OCI-LY7 (cell line): ENCODE measurements at regions not wholly inside any gene's neighbourhood (a gene's known extent, or its start where the extent isn't known, plus 50 kb on each side); places are given as distances from the start of the nearest gene placed in this dataset.

Experiments used
- BruUV-seq: library from RNA; stranded (reverse); fragments of 400-500 nt; replicated peaks from 2 replicates; lab custom pipeline; 2021; lab: Mats Ljungman, UMichigan
- CTCF ChIA-PET: fragments of 300-600 bp; sonication (Branson Sonifier 250); formaldehyde crosslinking; loops from one replicate; lab custom pipeline; 2022; ENCODE audit warnings: antibody characterized with exemption; ENCODE audit not compliant: unreplicated experiment; lab: Charles Lee
- POLR2A ChIA-PET: fragments of 300-600 bp; sonication (Branson Sonifier 250); formaldehyde crosslinking; loops from one replicate; lab custom pipeline; 2022; ENCODE audit warnings: antibody characterized with exemption; lab: Charles Lee
- DNase-seq: peaks from one replicate; pipeline ENCODE4 v3.0.0-alpha.2; 2015; ENCODE audit warnings: low spot score
- H2AFZ ChIP-seq: fragments of 200-600 bp; sonication (generic), shearing (Covaris generic); 2 replicates; pipeline ENCODE4 v1.6.1; 2014; ENCODE audit warnings: mild to moderate bottlenecking, antibody characterized with exemption, low read length, moderate library complexity
- H3K27ac ChIP-seq: fragments of 200-600 bp; sonication (generic); 2 replicates; pipeline ENCODE4 v1.5.1; 2014; ENCODE audit warnings: mixed run types, low read depth, mild to moderate bottlenecking, moderate library complexity, low read length, inconsistent platforms; ENCODE audit not compliant: poor library complexity, severe bottlenecking
- H3K36me3 ChIP-seq: fragments of 200-600 bp; sonication (generic); 2 replicates; pipeline ENCODE4 v1.6.1; 2014; ENCODE audit warnings: mild to moderate bottlenecking, antibody characterized with exemption, low read length, moderate library complexity, mixed read lengths; ENCODE audit not compliant: insufficient read depth
- H3K4me1 ChIP-seq: fragments of 200-600 bp; sonication (generic); 2 replicates; pipeline ENCODE4 v1.5.1; 2014; ENCODE audit warnings: mild to moderate bottlenecking, low read length; ENCODE audit not compliant: insufficient read depth, poor library complexity, severe bottlenecking
- H3K4me2 ChIP-seq: fragments of 200-600 bp; sonication (generic); 2 replicates; pipeline ENCODE4 v1.6.1; 2014; ENCODE audit warnings: mild to moderate bottlenecking, low read length
- H3K4me3 ChIP-seq: fragments of 200-600 bp; sonication (generic); 2 replicates; pipeline ENCODE4 v1.5.1; 2014; ENCODE audit warnings: mild to moderate bottlenecking, low read depth, low read length; ENCODE audit not compliant: poor library complexity, severe bottlenecking
- H3K79me2 ChIP-seq: fragments of 200-600 bp; sonication (generic); 2 replicates; pipeline ENCODE4 v1.6.1; 2016; ENCODE audit warnings: low read depth, mild to moderate bottlenecking, low read length, moderate library complexity, mixed read lengths; ENCODE audit not compliant: insufficient read depth
- H3K9me2 ChIP-seq: fragments of 200-600 bp; sonication (generic); 2 replicates; pipeline ENCODE4 v1.6.1; 2016; ENCODE audit warnings: mild to moderate bottlenecking, low read length, mixed read lengths; ENCODE audit not compliant: insufficient read depth
- H3K9me3 ChIP-seq: fragments of 200-600 bp; sonication (generic); 2 replicates; pipeline ENCODE4 v1.6.1; 2014; ENCODE audit warnings: mild to moderate bottlenecking, mixed run types, low read length, mixed read lengths
- H4K20me1 ChIP-seq: fragments of 200-600 bp; sonication (generic); 2 replicates; pipeline ENCODE4 v1.6.1; 2014; ENCODE audit warnings: mild to moderate bottlenecking, antibody characterized with exemption, low read length, moderate library complexity, mixed read lengths; ENCODE audit not compliant: insufficient read depth
- EZH2phosphoT487 ChIP-seq: fragments of 200-600 bp; sonication (generic); IDR thresholded peaks from 2 replicates; pipeline ENCODE4 v1.6.1; 2018; ENCODE audit warnings: low read depth, borderline replicate concordance, mild to moderate bottlenecking, mixed run types, antibody characterized with exemption, low read length, moderate library complexity, mixed read lengths
- intact Hi-C: fragments of 100-400 bp; cut with micrococcal nuclease; formaldehyde crosslinking; loops from one replicate; pipeline ENCODE4 v1.10.0; 2022; ENCODE audit not compliant: unreplicated experiment
- TF ChIP-seq, protein P1 (sequence below): fragments of 200-600 bp; sonication (generic); conservative IDR thresholded peaks from 2 replicates; pipeline ENCODE4 v1.5.1; 2014; ENCODE audit warnings: mild to moderate bottlenecking, antibody characterized with exemption, low read length, moderate library complexity, mixed read lengths

- Histone ChIP-seq H3K27ac (no peak overlapping the region), H3K4me3 (no peak overlapping the region), H3K4me1 (no peaks in the 10 kb centered on the region), H2AFZ (no peak overlapping the region), H4K20me1 (no peaks in the 10 kb centered on the region), H3K36me3 (no peaks in the 10 kb centered on the region), H3K4me2 (no peak overlapping the region), H3K79me2 (no peaks in the 10 kb centered on the region), H3K9me3 (no peaks in the 10 kb centered on the region), H3K9me2 (no peaks in the 10 kb centered on the region)
- ChIA-PET POLR2A (interaction anchor here (0.6 kb wide), 1 partner anchor 18 kb away, joined by 4 read pairs; no protein-coding TSS in a partner anchor), CTCF (no interaction called here)
- BruUV-seq: no TSS peak
- TF ChIP-seq EZH2phosphoT487: no peak
- TF ChIP-seq, protein P1, sequence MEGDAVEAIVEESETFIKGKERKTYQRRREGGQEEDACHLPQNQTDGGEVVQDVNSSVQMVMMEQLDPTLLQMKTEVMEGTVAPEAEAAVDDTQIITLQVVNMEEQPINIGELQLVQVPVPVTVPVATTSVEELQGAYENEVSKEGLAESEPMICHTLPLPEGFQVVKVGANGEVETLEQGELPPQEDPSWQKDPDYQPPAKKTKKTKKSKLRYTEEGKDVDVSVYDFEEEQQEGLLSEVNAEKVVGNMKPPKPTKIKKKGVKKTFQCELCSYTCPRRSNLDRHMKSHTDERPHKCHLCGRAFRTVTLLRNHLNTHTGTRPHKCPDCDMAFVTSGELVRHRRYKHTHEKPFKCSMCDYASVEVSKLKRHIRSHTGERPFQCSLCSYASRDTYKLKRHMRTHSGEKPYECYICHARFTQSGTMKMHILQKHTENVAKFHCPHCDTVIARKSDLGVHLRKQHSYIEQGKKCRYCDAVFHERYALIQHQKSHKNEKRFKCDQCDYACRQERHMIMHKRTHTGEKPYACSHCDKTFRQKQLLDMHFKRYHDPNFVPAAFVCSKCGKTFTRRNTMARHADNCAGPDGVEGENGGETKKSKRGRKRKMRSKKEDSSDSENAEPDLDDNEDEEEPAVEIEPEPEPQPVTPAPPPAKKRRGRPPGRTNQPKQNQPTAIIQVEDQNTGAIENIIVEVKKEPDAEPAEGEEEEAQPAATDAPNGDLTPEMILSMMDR: no peak
- no peak for DNase-seq
- intact Hi-C loops: no loop called here
These were observed 96.5 kb upstream of the HS6ST1 start for GRCh38 chr2:128414946-128415778.

DNA sequence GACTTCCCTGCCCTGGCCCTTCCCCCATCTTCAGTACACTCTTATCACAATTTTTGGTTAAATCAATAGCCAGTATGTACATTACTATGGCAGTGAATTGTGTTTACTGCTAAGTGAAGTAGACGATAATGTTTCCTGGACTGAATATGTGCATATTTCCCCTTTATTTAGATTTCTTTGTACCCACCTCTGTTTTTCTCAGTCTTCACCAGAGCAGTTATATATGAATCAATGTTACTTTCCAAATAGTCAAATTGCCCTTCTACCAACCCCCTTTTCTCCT, 97.1 kb upstream of the HS6ST1 start:
- intact Hi-C loops: no loop called here
- H4K20me1 ChIP-seq: no peaks in the 10 kb centered on the region
- H2AFZ ChIP-seq: no peak overlapping the region
- no peak for DNase-seq
- no peaks in the 10 kb centered on the region for H3K79me2 ChIP-seq
- POLR2A ChIA-PET: no interaction called here
- H3K9me3 ChIP-seq: no peaks in the 10 kb centered on the region
- H3K9me2 ChIP-seq: no peaks in the 10 kb centered on the region
- no peaks in the 10 kb centered on the region for H3K4me1 ChIP-seq
- BruUV-seq: no TSS peak
- CTCF ChIA-PET: no interaction called here
- no peak overlapping the region for H3K4me2 ChIP-seq
- TF ChIP-seq, protein P1: no peak
- no peak for TF ChIP-seq EZH2phosphoT487
- no peaks in the 10 kb centered on the region for H3K36me3 ChIP-seq
- H3K27ac ChIP-seq: no peak overlapping the region
- no peak overlapping the region for H3K4me3 ChIP-seq

DNA sequence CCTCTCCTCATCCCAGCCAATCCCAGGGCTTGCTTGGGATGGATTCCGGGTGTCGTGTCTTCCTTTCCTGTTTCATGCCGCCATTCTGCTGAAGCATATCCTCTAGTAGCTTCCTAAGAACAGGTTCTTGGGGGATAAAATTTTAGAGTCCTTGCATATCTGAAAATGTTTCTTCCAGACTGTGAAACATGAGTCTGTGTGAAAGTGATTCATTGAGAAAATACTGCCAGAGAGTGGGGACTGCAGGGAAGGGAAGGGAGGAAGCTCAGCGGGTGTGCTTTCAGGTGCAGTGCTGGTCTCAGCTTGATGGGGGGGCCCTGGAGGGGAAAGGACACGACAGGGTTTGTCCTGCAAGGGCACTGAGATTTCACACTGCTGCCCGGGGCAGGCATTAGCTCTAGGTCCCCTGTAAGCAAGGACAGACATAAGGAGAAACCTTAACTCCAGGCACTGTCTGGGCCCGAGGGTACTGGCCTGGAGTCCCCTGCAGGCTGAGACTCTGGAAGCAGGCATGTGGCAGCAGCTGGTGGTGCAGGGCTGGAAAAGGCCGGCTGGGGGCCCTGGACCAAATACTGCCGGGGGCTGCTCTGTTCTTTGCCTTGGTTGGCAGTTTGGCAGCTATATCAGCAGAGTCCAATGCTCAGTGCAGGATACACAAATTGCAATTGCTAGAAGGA, 97.6 kb upstream of the HS6ST1 start:
- no peaks in the 10 kb centered on the region for H3K36me3 ChIP-seq
- no peak overlapping the region for H2AFZ ChIP-seq
- no peak overlapping the region for H3K27ac ChIP-seq
- no TSS peak for BruUV-seq
- no peaks in the 10 kb centered on the region for H3K9me3 ChIP-seq
- no peaks in the 10 kb centered on the region for H3K79me2 ChIP-seq
- ChIA-PET POLR2A (no interaction called here), CTCF (no interaction called here)
- no peak overlapping the region for H3K4me3 ChIP-seq
- no peak overlapping the region for H3K4me2 ChIP-seq
- H3K9me2 ChIP-seq: no peaks in the 10 kb centered on the region
- TF ChIP-seq, protein P1: no peak
- TF ChIP-seq EZH2phosphoT487: no peak
- no peaks in the 10 kb centered on the region for H4K20me1 ChIP-seq
- no peak for DNase-seq
- intact Hi-C loops: no loop called here
- H3K4me1 ChIP-seq: no peaks in the 10 kb centered on the region
